HL-60 (cell line): ENCODE measurements at regions not wholly inside any gene's neighbourhood (a gene's known extent, or its start where the extent isn't known, plus 50 kb on each side); places are given as distances from the start of the nearest gene placed in this dataset.

ENCODE experiments used
- POLR2AphosphoS5 ChIP-seq: IDR thresholded peaks from 2 replicates; pipeline ENCODE4 v1.6.1; 2012; ENCODE audit warnings: low read depth
- SPI1 ChIP-seq: IDR thresholded peaks from 2 replicates; pipeline ENCODE4 v1.6.1; 2012; ENCODE audit warnings: low read depth, mild to moderate bottlenecking, borderline replicate concordance
- TF ChIP-seq, protein P1 (sequence below): IDR thresholded peaks from one replicate; pipeline ENCODE4 v1.5.1; 2011; ENCODE audit warnings: low read length, control low read depth, inconsistent platforms; ENCODE audit not compliant: insufficient read depth
- TF ChIP-seq, protein P2 (sequence below): IDR thresholded peaks from 2 replicates; pipeline ENCODE4 v1.6.1; 2012; ENCODE audit warnings: low read depth; ENCODE audit not compliant: insufficient replicate concordance

DNA sequence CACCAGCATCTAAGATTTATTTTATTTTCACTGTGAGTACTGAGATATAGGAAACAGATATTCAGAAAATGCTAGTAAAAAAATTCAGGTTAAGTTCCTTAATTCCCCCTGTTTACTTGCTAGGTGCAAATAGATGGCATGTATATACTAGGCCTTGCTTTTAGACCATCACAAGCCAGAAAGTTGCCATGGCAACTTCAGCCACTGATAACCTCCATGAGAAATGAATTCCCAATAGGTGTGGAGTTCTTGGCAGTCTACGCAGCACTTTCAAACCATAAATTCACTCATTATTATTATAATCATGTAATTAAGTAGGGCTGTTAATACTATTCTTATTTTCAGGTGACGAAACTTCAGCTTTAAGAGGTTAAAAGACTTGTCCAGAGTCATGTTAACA lies 251.6 kb upstream of the TFAP2D start:
- TF ChIP-seq, protein P1, sequence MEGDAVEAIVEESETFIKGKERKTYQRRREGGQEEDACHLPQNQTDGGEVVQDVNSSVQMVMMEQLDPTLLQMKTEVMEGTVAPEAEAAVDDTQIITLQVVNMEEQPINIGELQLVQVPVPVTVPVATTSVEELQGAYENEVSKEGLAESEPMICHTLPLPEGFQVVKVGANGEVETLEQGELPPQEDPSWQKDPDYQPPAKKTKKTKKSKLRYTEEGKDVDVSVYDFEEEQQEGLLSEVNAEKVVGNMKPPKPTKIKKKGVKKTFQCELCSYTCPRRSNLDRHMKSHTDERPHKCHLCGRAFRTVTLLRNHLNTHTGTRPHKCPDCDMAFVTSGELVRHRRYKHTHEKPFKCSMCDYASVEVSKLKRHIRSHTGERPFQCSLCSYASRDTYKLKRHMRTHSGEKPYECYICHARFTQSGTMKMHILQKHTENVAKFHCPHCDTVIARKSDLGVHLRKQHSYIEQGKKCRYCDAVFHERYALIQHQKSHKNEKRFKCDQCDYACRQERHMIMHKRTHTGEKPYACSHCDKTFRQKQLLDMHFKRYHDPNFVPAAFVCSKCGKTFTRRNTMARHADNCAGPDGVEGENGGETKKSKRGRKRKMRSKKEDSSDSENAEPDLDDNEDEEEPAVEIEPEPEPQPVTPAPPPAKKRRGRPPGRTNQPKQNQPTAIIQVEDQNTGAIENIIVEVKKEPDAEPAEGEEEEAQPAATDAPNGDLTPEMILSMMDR, result no peak
- TF ChIP-seq SPI1 (no peak), POLR2AphosphoS5 (no peak)
- TF ChIP-seq, protein P2, sequence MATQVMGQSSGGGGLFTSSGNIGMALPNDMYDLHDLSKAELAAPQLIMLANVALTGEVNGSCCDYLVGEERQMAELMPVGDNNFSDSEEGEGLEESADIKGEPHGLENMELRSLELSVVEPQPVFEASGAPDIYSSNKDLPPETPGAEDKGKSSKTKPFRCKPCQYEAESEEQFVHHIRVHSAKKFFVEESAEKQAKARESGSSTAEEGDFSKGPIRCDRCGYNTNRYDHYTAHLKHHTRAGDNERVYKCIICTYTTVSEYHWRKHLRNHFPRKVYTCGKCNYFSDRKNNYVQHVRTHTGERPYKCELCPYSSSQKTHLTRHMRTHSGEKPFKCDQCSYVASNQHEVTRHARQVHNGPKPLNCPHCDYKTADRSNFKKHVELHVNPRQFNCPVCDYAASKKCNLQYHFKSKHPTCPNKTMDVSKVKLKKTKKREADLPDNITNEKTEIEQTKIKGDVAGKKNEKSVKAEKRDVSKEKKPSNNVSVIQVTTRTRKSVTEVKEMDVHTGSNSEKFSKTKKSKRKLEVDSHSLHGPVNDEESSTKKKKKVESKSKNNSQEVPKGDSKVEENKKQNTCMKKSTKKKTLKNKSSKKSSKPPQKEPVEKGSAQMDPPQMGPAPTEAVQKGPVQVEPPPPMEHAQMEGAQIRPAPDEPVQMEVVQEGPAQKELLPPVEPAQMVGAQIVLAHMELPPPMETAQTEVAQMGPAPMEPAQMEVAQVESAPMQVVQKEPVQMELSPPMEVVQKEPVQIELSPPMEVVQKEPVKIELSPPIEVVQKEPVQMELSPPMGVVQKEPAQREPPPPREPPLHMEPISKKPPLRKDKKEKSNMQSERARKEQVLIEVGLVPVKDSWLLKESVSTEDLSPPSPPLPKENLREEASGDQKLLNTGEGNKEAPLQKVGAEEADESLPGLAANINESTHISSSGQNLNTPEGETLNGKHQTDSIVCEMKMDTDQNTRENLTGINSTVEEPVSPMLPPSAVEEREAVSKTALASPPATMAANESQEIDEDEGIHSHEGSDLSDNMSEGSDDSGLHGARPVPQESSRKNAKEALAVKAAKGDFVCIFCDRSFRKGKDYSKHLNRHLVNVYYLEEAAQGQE, result no peak
